ENCODE measurements at regions not wholly inside any gene's neighbourhood (a gene's known extent, or its start where the extent isn't known, plus 50 kb on each side); places are given as distances from the start of the nearest gene placed in this dataset.

- TF ChIP-seq EZH2 (IDR thresholded peaks at IDR 0.05; ENCODE audit: insufficient read depth, poor library complexity, severe bottlenecking) (no peak), EZH2phosphoT487 (IDR thresholded peaks at IDR 0.05; ENCODE audit: insufficient read depth, low read depth) (no peak)
Measured at GRCh38 chr14:38752750-38753149, 350.3 kb downstream of the SEC23A start.

All from GM23248 (cell line).